ENCODE measurements at regions not wholly inside any gene's neighbourhood (a gene's known extent, or its start where the extent isn't known, plus 50 kb on each side); places are given as distances from the start of the nearest gene placed in this dataset.
"Not testable (repeated sequence)": the region's sequence is repeated elsewhere in the genome, so short reads cannot be mapped to it uniquely, and the experiment has no call there.

DNA sequence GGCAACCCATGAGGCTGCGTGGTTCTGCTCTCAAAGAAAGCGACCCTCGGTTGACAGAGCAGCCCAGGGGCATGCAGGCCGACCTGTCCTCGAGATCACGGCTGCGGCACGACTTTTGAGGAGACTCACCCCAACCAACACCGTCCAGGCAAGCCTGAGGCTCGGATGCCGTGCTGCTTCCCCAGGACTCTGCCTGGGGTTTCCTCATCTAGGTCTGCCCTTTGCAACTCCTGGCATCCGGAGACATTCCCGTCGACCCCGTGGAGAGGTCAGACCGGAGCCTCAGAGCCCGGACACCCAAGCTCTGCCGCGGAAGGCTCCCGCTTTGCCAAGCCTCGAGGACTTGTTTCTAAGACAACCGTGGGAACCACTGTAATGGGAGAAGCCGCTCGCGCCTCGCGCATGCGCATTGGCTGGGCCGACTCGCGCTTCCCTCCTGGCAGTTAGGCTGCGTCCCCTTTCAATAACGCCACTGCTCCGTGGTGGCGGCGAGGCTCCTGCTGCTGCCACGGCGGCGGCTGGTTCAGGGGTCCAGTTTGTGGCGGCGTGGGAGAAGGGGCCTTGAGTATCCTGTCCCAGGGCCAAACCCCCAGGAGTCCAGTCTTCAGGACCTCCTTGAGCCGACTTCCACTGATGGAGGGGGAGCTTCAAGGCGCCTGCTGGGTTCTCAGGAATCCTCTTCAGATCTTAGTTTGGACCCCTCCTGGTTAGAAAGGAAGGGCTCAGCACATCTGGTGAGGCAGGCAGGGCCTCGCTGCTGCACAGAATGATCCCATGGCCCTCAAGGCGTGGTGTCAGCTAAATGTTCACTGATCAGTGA is 101.7 kb upstream of the ZNF337 start:
- DNase-seq (ENCODE audit: low spot score): not testable (repeated sequence)

DNA sequence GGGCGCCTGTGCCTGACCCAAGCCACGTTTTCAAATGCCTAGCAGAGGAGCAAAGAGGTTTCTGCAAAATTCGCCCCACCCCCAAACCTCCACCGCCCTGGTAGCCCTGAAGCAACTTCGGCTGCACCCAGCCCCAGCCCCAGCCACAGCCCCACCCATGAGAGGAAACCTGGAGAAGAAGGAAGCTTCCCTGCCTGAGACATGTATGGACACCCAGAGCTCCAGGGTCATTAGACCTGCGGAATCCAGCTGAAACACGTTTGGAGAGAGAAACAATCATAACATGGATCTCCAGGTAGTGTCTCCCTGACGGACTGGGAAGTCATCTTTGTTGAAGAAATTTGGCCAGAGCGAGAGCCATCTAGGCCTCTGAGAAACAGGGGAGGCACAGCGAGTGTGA is 100.4 kb upstream of the ZNF337 start:
- DNase-seq (ENCODE audit: low spot score): not testable (repeated sequence)

DNA sequence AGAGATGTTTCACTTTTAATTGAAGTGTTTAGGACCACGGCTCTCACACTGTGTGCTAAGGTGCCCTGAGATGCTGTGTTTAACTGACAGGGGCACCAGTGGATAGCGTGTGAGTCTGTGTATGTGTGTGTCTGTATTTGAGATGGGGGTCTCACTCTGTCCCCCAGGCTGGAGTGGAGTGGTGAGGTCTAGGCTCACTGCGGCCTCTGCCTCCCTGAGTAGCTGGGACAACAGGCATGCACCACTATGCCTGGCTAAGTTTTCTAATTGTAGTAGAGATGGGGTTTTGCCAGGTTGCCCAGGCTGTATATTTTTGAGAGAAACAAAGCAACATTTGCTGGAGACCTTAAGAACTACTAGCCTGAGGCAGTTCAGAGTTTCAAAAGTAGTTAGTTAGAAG is 80.6 kb upstream of the ZNF337 start:
- not testable (repeated sequence) for DNase-seq (ENCODE audit: low spot score)

DNA sequence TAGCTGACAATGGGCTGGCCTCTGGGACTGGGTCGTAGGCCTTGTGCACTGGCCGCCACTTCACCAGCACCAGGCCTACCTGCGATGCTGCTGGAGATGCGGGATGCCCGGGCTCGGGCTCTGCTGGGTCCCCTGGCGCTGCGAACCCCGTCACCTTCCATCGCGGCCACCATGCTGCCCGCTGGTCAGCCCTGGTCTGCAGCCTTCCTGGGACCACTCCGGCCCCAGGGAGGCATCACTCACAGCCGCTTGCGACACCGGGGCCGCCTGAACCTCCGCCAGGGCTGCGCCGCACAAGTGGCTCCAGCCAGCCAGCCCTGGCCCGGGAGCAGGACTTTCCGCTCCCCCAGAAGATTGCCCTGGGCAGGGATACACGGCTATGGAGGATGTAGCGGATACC is 78.1 kb upstream of the ZNF337 start:
- DNase-seq (ENCODE audit: low spot score): not testable (repeated sequence)

DNA sequence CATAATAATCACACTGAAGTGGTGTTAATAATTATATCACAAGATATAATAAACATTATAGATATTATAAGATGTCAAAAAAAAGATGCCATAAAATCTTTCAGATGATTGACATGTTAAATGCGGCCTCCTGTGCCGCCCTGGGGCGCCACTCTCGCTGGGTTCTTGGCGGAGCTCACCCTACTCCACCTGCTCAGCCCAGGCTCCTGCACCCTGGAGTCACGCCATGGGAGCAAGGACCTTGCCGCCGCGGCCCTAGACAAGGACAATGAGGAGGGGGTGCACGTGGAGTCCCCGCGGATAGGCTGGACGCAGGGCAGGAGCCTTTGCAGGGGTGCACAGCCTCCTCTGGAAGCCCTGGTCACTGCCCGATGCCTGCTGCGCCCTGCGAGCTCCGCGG is 77.5 kb upstream of the ZNF337 start:
- DNase-seq (ENCODE audit: low spot score): not testable (repeated sequence)

DNA sequence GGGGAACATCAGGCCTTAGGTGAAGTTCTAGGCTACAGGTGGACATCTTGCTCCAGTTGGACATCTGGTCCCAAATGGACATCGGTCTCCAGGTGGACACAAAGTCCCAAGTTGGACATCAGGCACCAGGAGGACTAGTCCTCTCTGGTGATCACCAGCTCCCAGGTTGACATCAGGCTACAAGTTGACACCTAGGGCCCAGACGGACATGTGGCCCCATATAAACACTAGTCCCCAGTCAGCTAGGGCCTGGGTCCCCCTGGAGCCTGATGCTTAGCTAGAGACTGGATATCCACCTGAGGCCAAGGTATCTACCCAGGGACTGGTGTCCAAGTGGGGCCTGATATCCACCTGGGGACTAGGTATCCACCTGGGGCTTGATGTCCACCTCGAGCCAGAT is 75.8 kb upstream of the ZNF337 start:
- not testable (repeated sequence) for DNase-seq (ENCODE audit: low spot score)

DNA sequence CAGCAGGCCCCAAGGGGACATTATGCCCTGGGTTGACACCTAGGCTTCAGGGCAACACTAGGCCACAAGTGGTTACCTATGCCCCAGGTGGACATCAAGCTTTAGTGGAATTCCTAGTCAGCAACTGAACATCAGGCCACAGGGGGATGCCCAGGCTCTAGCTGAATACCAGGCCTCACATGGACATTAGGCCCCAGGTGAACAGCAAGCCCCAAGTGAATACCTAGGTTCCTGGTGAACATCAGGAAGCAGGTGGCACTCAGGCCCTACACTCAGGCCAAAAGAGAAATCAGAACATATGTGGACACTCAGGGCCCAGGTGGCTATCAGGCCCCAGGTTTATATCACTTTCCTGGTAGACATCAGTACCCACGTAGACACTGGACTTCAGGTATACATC is 75.2 kb upstream of the ZNF337 start:
- not testable (repeated sequence) for DNase-seq (ENCODE audit: low spot score)

DNA sequence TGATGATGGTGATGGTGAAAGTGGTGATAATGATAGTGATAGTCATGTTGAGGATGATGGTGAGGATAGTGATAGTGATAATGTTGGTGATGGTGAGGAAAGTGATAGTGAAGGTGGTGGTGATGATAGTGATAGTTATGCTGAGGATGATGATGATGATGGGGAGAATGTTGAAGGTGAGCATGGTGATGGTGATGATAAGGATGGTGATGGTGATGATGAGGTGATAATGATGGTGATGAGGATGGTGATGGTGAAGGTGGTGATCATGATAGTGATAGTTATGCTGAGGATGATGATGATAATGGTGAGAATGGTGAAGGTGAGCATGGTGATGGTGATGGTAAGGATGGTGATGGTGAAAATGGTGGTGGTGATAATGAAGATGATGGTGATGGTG is 64.9 kb upstream of the ZNF337 start:
- DNase-seq (ENCODE audit: low spot score): no peak

DNA sequence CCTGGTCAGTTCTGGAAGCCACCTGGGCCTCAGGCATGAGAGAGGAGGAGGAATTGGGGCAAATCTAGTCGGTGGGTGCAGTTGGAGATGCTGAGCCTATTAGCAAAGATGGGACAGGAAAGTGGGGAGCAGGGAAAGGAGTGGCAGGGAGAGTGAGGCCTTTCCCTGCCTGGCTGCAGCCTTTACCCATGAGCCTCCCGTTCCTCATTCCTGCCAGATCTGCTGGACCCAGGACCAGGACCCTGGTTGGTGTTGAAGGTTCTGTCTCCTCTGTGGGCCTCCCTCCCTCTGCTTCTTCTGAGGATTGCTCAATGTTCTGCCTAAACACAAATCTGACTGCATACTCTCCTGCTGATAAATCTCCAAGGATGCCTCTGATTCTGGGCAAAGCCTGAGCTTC is 64.4 kb upstream of the ZNF337 start:
- DNase-seq (ENCODE audit: low spot score): not testable (repeated sequence)

DNA sequence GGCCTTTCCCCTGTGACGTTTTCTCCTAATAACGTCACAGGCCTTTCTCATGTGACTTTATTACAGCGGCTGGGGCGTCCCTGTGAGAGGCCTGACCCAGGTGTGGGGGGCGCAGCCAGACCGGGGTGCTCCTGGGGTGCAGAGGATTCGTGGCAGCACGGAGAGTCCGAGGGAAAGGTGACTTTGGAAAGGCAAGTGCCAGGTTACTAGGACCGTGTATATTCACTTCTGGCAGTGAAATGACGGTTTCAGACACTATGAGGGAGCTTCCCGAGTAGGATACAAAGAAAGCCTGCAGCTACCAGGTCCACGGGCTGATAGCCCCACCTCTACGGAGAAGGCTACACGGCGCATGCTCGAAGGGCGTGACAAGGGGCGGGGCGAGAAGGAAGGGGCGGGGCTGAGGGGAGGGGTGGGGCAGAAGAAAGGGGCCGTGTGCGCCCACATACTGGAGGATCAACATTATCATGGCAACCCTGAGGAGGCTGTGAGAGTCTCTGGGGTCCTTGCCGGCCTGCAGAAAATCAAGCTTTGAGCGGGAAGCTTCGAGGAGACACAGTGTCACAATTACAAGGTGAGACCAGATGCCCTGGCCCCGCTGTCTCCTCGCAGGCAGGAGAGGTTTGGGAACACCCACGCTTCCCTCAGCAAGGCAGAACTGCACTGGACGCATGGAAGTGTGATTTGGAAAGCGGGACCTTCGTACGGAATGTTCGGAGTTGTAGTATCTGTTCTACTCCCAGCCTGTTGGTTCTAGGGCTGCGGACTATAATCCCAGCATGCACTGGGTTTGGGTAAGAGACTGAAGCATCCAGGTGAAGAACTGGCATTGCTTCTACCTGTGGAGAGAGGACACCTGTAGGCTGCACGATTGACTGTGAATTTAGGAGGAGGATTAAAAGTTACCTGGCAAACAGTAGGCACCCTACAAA is 54.4 kb upstream of the ZNF337 start:
- peak; percentile 69 for DNase-seq (ENCODE audit: low spot score)

DNA sequence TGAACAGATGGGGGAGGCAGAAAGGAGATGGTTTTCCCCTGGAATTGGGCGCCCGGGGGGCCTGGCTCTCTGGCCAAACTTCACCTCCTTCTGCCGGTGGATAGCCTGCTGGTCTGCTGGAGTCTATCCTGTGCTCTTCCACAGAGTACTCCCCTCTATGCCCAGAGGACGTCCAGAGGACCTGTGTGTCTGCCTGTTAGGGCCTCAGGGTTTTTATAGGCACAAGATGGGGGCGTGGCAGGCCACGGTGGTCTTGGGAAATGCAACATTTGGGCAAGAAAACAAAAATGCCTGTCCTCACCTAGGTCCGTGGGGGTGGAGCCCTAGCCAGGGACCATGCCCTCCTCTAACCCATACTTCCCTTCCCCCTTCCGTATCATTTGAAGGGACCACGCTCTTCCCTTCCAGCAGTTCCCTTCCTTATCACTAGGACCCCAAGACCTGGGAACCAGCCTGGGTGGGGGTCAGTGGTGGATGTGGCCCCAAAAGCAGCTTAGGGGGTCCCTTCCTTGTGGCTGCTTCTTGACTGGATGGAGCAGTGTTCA is 53.6 kb upstream of the ZNF337 start:
- no peak for DNase-seq (ENCODE audit: low spot score)

DNA sequence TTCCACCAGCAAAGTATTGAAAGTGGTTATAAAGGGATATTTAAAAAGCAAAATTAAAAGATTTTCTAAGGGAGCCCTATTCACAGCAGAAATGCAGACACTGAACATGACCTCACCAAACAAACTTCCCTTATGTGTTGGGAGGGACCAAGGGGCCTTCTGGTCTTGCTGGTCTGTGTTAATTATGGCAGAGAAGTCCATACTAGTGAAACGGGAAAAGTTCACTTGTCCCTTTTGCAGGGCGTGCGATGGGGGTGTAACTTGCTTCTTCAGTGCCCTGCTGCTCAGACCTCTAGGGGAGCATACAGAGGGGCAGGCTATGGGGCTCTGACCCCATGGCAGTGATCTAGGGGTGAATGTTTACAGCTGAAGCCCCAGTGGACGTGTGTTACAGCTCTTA is 53.0 kb upstream of the ZNF337 start:
- no peak for DNase-seq (ENCODE audit: low spot score)

Data from HuH-7.5 (cell line).